ENCODE measurements at regions not wholly inside any gene's neighbourhood (a gene's known extent, or its start where the extent isn't known, plus 50 kb on each side); places are given as distances from the start of the nearest gene placed in this dataset.

DNA sequence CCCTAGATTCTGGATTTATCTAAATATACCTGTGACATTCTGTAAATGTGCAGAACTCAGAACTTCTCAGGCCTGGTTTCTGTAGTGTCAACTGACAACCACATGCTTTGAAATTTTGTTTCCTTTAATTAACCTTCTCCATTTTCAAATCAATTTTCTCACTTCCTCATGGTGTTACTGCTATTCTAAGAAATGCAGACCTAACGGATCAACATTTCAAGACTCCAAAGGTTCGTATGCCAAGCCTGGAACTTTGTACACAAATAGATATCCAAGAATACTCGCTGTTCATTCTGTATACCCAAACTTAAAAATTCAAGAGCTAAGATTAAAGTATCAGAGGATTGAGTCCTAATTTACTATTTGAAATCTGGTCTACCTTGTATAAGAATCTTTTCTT, 88.1 kb downstream of the SLC24A2 start:
- TF ChIP-seq, protein P1, sequence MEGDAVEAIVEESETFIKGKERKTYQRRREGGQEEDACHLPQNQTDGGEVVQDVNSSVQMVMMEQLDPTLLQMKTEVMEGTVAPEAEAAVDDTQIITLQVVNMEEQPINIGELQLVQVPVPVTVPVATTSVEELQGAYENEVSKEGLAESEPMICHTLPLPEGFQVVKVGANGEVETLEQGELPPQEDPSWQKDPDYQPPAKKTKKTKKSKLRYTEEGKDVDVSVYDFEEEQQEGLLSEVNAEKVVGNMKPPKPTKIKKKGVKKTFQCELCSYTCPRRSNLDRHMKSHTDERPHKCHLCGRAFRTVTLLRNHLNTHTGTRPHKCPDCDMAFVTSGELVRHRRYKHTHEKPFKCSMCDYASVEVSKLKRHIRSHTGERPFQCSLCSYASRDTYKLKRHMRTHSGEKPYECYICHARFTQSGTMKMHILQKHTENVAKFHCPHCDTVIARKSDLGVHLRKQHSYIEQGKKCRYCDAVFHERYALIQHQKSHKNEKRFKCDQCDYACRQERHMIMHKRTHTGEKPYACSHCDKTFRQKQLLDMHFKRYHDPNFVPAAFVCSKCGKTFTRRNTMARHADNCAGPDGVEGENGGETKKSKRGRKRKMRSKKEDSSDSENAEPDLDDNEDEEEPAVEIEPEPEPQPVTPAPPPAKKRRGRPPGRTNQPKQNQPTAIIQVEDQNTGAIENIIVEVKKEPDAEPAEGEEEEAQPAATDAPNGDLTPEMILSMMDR (IDR thresholded peaks at IDR 0.05), result no peak
- no peak for TF ChIP-seq POLR2A (IDR thresholded peaks at IDR 0.05)

Data from right lobe of liver (tissue), 4 donors.